ENCODE measurements at regions not wholly inside any gene's neighbourhood (a gene's known extent, or its start where the extent isn't known, plus 50 kb on each side); places are given as distances from the start of the nearest gene placed in this dataset.

DNA sequence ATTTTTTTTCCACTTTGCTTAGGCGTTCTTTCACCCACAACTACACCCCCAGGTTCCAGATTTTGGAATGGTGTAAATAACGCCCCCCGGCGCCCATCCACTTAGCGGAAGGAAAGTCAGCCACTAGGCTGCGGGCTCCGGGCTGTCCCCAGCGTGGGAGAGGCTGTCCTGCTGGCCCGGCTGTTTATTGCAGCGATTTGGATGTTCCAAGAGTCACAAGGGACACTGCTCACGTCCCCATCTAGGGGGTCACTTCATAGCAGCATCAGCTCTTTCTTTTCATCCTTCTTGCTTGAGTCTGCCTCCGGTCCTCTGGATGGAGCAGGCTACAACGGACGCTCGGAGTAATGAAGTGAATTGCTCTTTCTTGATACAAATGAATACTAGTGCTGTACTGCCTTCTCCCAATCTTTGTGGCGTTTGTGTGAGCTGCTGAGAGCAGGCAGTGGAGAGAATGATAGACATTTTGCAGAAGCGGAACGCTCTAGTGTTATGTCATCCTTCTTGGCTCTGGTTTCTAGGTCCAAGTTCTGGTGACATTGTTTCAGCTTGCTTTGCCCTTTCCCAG is 50.7 kb upstream of the PAIP2B start:
- DNase-seq (ENCODE audit: low read depth) = peak; percentile 0

DNA sequence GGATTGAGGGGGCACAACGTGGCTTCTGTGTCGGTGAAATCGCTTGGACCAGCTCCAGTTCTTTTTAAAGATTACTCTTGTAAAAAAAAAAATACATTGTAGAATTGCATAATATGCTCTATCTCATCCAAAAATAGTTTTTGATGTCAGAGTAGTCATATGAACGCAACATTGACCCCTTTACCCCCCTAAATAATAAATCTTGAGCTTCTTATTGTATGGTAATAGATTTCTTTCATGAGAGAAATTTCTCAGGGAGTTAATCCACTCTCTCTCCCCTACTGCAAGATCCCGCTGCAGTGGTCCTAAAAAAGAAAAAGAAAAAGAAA is 50.2 kb upstream of the PAIP2B start:
- no peak for DNase-seq (ENCODE audit: low read depth)

DNA sequence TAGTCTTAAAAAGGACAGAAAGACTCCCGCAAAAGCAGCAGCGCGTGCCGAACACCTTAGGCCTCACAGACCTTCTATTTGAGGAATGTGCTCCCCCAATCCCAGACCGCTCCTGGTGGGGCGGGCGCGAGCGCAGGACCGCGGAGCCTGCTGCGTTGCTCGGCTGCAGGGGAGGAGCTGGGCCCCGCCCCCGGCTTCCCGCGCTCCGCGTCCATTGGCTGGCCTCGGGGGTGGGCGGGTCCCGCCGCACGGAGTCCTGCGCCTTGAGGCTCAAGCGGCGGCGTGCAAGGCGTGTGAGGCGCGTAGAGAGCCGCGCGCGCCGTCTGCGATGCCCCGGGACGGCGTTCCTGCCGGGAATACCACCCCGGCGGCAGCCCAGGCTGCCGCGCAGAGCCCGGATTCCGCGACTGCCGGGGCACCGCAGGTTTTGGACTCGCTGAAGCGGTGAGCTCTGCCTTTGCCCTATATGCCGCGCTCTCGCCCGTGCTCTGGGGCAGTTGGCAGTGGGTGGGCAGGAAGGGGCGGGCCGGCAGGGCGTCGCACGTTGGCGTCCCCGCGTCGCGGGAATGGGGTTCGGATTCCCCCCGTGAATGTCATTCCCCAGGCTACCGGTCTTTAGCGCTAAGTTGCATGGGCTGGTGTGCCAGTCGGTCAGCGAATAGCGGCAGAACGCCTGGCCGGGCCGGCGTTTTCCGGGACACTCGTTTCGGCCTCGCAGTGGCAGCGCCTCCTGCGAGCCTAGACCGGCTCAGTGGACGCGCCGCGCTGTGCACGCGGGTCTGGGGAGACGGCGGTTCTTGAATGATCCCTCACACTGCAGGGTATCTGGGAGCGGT is 49.6 kb upstream of the PAIP2B start:
- DNase-seq (ENCODE audit: low read depth) = peak; percentile 72
